ENCODE measurements at regions not wholly inside any gene's neighbourhood (a gene's known extent, or its start where the extent isn't known, plus 50 kb on each side); places are given as distances from the start of the nearest gene placed in this dataset.

GRCh38 chr3:101134331-101134730 lies 141.1 kb upstream of the ABI3BP start:
- no peak overlapping the region for H2BK120ac ChIP-seq (ENCODE audit: low read depth, low read length)
- dilution Hi-C loops (cut with HindIII; ENCODE audit: low sequenced_read_pairs, unreplicated experiment) (no loop called here), in situ Hi-C loops (cut with MboI; ENCODE audit: low sequenced_read_pairs) (no loop called here), intact Hi-C loops (cut with micrococcal nuclease) (no loop called here)
- TF ChIP-seq CTCF (conservative IDR thresholded peaks at IDR 0.05; ENCODE audit: low read depth, low read length) (no peak), MAFK (IDR thresholded peaks at IDR 0.05; ENCODE audit: low read depth, low read length) (no peak), BHLHE40 (IDR thresholded peaks at IDR 0.05; ENCODE audit: low read depth, low read length) (no peak), CEBPB (IDR thresholded peaks at IDR 0.05; ENCODE audit: low read depth, low read length) (no peak), MXI1 (IDR thresholded peaks at IDR 0.05; ENCODE audit: borderline replicate concordance, low read depth, low read length) (no peak), RFX5 (IDR thresholded peaks at IDR 0.05; ENCODE audit: low read depth, low read length) (no peak), RCOR1 (IDR thresholded peaks at IDR 0.05; ENCODE audit: insufficient replicate concordance, low read length) (no peak), USF2 (IDR thresholded peaks at IDR 0.05; ENCODE audit: low read depth, low read length) (no peak), RAD21 (IDR thresholded peaks at IDR 0.05; ENCODE audit: low read length) (no peak), POLR2A (IDR thresholded peaks at IDR 0.05; ENCODE audit: low read depth, low read length) (no peak), SMC3 (IDR thresholded peaks at IDR 0.05; ENCODE audit: low read depth, low read length) (no peak), CHD1 (IDR thresholded peaks at IDR 0.05; ENCODE audit: low read depth, low read length) (no peak)
- TF ChIP-seq, protein P1, sequence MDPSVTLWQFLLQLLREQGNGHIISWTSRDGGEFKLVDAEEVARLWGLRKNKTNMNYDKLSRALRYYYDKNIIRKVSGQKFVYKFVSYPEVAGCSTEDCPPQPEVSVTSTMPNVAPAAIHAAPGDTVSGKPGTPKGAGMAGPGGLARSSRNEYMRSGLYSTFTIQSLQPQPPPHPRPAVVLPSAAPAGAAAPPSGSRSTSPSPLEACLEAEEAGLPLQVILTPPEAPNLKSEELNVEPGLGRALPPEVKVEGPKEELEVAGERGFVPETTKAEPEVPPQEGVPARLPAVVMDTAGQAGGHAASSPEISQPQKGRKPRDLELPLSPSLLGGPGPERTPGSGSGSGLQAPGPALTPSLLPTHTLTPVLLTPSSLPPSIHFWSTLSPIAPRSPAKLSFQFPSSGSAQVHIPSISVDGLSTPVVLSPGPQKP (IDR thresholded peaks at IDR 0.05; ENCODE audit: borderline replicate concordance, low read depth, low read length): no peak
- H3K79me1 ChIP-seq (ENCODE audit: low read depth in 1 of 2, low read length in 2 of 2): no peaks in the 10 kb centered on the region
- CTCF ChIA-PET: no interaction called here
- no peak overlapping the region for H3K18ac ChIP-seq (ENCODE audit: low read depth, low read length)
- H3K4me1 ChIP-seq (ENCODE audit: control insufficient read depth, insufficient read depth, low read length): no peaks in the 10 kb centered on the region
- H3K56ac ChIP-seq (ENCODE audit: extremely low read depth, insufficient read depth, low read length): no peak overlapping the region
- H2AK9ac ChIP-seq (replicated peaks; ENCODE audit: low read depth, low read length, poor library complexity): no peak overlapping the region
- H2AK5ac ChIP-seq (ENCODE audit: low read depth, low read length): no peak overlapping the region
- H3K9ac ChIP-seq (ENCODE audit: low read depth, low read length): no peak overlapping the region
- no peaks in the 10 kb centered on the region for H3K9me1 ChIP-seq (ENCODE audit: insufficient read depth, low read length)
- no peak overlapping the region for H4K5ac ChIP-seq (ENCODE audit: low read depth, low read length)
- no CpG with 5 or more reads among the region's 7 CpGs for WGBS, 2 experiments (ENCODE audit: extremely low coverage in 2 of 2, insufficient read length in 1 of 2)
- no peak overlapping the region for H4K8ac ChIP-seq (ENCODE audit: low read depth in 2 of 2, low read length in 2 of 2)
- no peak overlapping the region for H4K91ac ChIP-seq (ENCODE audit: insufficient read depth, low read depth, low read length)
- H2BK20ac ChIP-seq (ENCODE audit: low read depth, low read length): no peak overlapping the region
- H3K14ac ChIP-seq (replicated peaks; ENCODE audit: low read depth, low read length): no peak overlapping the region
- H3K23ac ChIP-seq (ENCODE audit: low read depth, low read length): no peak overlapping the region
- H3K4me3 ChIP-seq (ENCODE audit: insufficient read depth, low read depth, low read length): no peak overlapping the region
- no peak overlapping the region for H3K4me2 ChIP-seq (ENCODE audit: low read depth, low read length)
- ATAC-seq (ENCODE audit: low read depth): no peak
- H3K27me3 ChIP-seq (ENCODE audit: control insufficient read depth, insufficient read depth, low read length): no peaks in the 10 kb centered on the region
- H2AFZ ChIP-seq (replicated peaks; ENCODE audit: low read length, poor library complexity): no peak overlapping the region
- no peak overlapping the region for H2BK15ac ChIP-seq (ENCODE audit: low read depth, low read length)
- no peaks in the 10 kb centered on the region for H3K36me3 ChIP-seq (ENCODE audit: control insufficient read depth, insufficient read depth, low read length)
- no peak overlapping the region for H3K27ac ChIP-seq (ENCODE audit: insufficient read depth, low read length)
- BruUV-seq (replicated peaks): no TSS peak
- no peak overlapping the region for H2BK5ac ChIP-seq (ENCODE audit: low read depth, low read length, poor library complexity, severe bottlenecking)
- DNase-seq: no peak
- POLR2A ChIA-PET (ENCODE audit: unreplicated experiment): no interaction called here
- H3K9me3 ChIP-seq (ENCODE audit: control insufficient read depth, insufficient read depth, low read length): no peaks in the 10 kb centered on the region
- H4K20me1 ChIP-seq (ENCODE audit: insufficient read depth, low read length): no peaks in the 10 kb centered on the region
- H3K4ac ChIP-seq (ENCODE audit: low read depth, low read length): no peak overlapping the region

Measured in IMR-90 (cell line).